ENCODE measurements at regions not wholly inside any gene's neighbourhood (a gene's known extent, or its start where the extent isn't known, plus 50 kb on each side); places are given as distances from the start of the nearest gene placed in this dataset.

DNA sequence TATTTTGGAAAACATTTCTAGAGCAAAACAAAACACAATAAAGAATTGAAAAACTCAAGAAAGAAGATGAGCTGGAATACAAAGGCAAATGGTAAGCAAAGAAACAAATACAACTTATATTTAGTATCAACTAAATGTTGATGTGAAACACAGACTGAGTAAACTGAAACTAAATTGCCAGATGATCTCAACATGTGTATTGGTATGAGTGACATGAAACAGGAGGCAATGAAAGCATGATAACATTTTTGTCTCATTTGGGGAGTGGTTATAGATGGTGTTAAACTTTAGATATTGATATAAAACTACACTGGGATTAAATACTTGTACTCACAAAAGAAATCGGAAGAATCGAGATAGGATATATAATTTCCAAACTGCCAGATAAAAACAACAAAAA lies 805.6 kb upstream of the CXADR start:
- intact Hi-C loops (cut with micrococcal nuclease): no loop called here
- Mint-ChIP-seq H3K27ac (no peak overlapping the region), H3K36me3 (ENCODE audit: low read depth) (no peaks in the 10 kb centered on the region), H3K27me3 (ENCODE audit: insufficient read depth) (no peaks in the 10 kb centered on the region), H3K4me3 (no peak overlapping the region), H3K9me3 (peaks cover 20% of the 10 kb centered on the region), H3K4me1 (ENCODE audit: low read depth) (no peaks in the 10 kb centered on the region)
- DNase-seq (ENCODE audit: low spot score): no peak

DNA sequence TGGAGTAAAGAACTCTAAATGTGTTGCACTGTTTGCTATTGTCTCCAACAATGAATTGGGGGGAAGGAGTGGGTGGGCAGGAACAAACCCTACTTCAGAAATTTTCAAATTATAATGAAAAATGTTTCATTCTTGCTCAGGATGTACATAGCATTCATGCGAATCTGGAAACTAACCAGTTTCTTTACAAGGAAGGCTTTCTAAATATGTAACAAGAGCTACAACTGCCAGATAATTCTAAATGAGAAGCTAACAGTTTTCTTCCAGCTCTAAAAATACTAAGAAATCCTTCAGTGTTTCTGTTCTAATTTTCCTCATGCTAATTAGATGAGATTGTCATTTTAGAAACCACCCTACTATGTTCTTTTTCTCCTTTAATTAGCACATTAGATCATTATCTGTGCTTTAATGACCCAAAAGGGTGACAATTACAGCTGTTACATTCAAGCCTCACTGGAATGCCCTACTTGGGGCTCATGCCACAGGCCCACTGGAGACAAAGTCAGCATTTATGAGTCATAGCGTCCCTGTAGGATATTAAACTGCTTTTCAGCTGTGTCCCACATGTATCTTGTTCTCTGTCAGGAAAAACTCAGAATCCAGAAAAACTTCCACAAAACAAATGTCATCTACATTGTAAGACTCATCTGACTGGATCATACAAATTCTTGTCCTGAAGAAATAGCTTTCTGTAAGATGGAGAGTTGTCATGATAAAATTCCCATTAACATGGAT lies 804.6 kb upstream of the CXADR start:
- no peak for DNase-seq (ENCODE audit: low spot score)
- H3K4me1 Mint-ChIP-seq (ENCODE audit: low read depth): no peaks in the 10 kb centered on the region
- no peak overlapping the region for H3K4me3 Mint-ChIP-seq
- H3K9me3 Mint-ChIP-seq: peaks cover 20% of the 10 kb centered on the region
- no peak overlapping the region for H3K27ac Mint-ChIP-seq
- no peaks in the 10 kb centered on the region for H3K36me3 Mint-ChIP-seq (ENCODE audit: low read depth)
- intact Hi-C loops (cut with micrococcal nuclease): no loop called here
- H3K27me3 Mint-ChIP-seq (ENCODE audit: insufficient read depth): no peaks in the 10 kb centered on the region

DNA sequence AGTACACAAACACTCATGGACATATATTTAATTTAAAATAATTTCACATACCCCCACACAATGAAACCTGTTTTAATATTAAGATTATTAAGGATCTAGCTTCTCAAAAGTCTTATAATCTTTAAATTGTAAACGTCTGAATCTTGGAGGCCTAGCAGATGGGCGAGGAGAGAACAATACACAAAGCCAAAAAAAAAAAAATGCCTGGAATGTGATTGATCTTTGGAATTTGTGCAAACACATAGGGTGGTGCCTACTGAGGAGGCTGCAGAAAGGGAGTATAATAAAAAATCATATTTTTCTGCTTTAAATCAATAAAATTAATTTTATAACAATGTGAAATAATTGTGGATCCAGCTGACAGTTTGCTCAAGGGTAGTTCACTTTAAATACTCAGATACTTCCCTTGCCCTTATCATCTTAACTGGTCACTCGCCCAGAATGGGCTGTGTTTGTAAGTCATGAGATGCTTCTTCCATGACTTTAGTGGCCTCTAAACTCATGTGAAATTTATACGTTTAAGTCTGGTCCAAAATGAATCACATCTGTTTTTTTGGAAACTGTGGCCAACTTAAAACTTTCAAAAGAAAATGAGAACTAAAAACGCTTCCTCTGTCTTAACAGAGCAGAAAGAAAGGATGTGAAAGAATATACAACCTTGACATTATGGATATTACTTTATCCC lies 802.8 kb upstream of the CXADR start:
- no peak for DNase-seq (ENCODE audit: low spot score)
- no peaks in the 10 kb centered on the region for H3K27me3 Mint-ChIP-seq (ENCODE audit: insufficient read depth)
- H3K36me3 Mint-ChIP-seq (ENCODE audit: low read depth): no peaks in the 10 kb centered on the region
- no peaks in the 10 kb centered on the region for H3K4me1 Mint-ChIP-seq (ENCODE audit: low read depth)
- no peak overlapping the region for H3K4me3 Mint-ChIP-seq
- peaks cover 18% of the 10 kb centered on the region for H3K9me3 Mint-ChIP-seq
- intact Hi-C loops (cut with micrococcal nuclease): no loop called here
- no peak overlapping the region for H3K27ac Mint-ChIP-seq

DNA sequence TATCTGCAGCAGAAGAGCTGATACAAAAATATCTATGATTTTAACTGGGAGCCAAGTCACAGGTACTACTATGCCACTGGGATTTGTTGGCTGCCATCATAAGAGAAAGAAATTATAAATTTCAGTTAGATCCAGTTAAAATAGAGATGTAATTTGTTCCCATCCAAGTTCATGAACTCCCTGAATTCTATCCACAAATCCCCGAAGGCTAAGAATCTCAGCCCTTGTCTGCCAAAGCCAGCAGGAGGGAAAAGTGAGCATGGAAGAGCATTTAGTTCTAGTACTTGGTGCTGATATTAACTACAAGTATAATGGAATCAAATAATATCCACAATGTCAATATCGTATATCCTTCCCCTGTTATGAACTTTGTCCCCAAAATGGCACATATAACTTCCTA lies 801.1 kb upstream of the CXADR start:
- Mint-ChIP-seq H3K36me3 (ENCODE audit: low read depth) (no peaks in the 10 kb centered on the region), H3K27me3 (ENCODE audit: insufficient read depth) (no peaks in the 10 kb centered on the region), H3K27ac (no peak overlapping the region), H3K4me3 (no peak overlapping the region), H3K4me1 (ENCODE audit: low read depth) (no peaks in the 10 kb centered on the region), H3K9me3 (peaks cover 19% of the 10 kb centered on the region)
- DNase-seq (ENCODE audit: low spot score): no peak
- intact Hi-C loops (cut with micrococcal nuclease): no loop called here

DNA sequence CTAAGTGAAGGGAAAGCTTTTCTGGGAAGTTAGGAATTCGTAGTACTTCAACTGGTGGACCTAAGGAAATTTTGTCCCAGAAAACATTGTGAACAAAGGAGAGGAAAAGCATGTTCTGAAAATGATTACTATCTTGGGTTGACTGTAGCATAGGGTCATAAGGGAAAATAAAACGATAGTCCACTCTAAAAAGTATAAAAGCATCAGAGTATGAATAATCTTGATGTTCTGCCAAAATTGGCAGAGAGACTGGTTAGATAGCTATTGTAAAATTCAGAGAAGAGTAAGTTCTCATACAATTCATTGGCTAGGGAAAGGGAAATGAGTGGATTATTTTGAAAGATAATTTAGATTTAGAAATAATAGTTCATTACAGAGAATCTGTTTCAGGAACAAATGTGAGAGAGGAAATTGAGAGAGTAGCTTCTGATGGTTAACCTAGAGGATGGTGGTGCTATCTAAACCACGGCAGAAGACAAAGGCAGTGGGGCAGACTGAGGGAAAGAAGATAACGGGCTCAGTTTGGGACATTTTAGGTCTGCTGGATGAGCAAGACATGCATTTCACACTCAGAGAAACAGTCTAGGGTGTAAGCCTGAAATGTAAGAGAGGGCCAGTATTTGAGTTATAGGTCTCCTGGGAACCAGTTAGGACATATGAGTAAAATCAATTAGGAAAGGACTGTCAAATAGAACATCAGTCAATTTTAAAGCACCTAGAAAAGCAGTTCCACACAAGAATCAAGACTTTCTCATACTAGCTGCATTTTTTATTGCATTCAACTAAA lies 799.3 kb upstream of the CXADR start:
- H3K27me3 Mint-ChIP-seq (ENCODE audit: insufficient read depth): no peaks in the 10 kb centered on the region
- intact Hi-C loops (cut with micrococcal nuclease): no loop called here
- no peaks in the 10 kb centered on the region for H3K4me1 Mint-ChIP-seq (ENCODE audit: low read depth)
- H3K9me3 Mint-ChIP-seq: peaks cover 29% of the 10 kb centered on the region
- no peak for DNase-seq (ENCODE audit: low spot score)
- H3K36me3 Mint-ChIP-seq (ENCODE audit: low read depth): no peaks in the 10 kb centered on the region
- H3K27ac Mint-ChIP-seq: no peak overlapping the region
- no peak overlapping the region for H3K4me3 Mint-ChIP-seq

GRCh38 chr21:16740511-16740910 lies 772.3 kb upstream of the CXADR start:
- Mint-ChIP-seq H3K27ac (no peak overlapping the region), H3K9me3 (peaks cover 46% of the 10 kb centered on the region), H3K4me3 (no peak overlapping the region), H3K27me3 (ENCODE audit: insufficient read depth) (no peaks in the 10 kb centered on the region), H3K36me3 (ENCODE audit: low read depth) (no peaks in the 10 kb centered on the region), H3K4me1 (ENCODE audit: low read depth) (no peaks in the 10 kb centered on the region)
- intact Hi-C loops (cut with micrococcal nuclease): no loop called here
- DNase-seq (ENCODE audit: low spot score): no peak

- Mint-ChIP-seq H3K9me3 (peaks cover 45% of the 10 kb centered on the region), H3K36me3 (ENCODE audit: low read depth) (no peaks in the 10 kb centered on the region), H3K4me1 (ENCODE audit: low read depth) (no peaks in the 10 kb centered on the region), H3K27me3 (ENCODE audit: insufficient read depth) (no peaks in the 10 kb centered on the region), H3K27ac (no peak overlapping the region), H3K4me3 (no peak overlapping the region)
- intact Hi-C loops (cut with micrococcal nuclease): no loop called here
- no peak for DNase-seq (ENCODE audit: low spot score)
Observed at GRCh38 chr21:16741141-16741665, 771.6 kb upstream of the CXADR start.

DNA sequence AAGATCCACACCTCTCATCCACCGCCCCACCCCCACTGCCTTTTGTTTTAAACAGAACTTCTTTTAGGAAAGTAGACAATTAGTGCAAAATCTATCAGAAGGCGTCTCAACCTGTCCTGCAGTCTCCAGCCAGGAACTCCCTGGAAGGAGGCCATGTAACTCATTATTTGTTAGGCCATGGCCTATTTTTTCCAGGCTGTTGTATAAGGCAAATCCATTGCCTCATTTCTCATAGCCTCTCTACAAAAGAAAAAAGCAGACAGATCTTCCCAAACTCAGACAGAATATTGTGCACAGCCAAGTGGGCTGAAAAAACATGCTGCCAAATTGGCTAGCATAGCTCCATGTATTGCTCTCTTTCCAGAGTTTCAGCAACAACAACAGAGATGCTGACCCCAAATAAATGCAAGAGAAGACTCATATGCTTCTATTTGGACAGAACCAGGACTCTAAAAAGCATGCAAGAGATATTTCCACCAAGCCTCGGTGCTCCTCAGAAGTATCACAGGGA lies 770.7 kb upstream of the CXADR start:
- intact Hi-C loops (cut with micrococcal nuclease): no loop called here
- Mint-ChIP-seq H3K4me3 (no peak overlapping the region), H3K9me3 (peaks cover 39% of the 10 kb centered on the region), H3K4me1 (ENCODE audit: low read depth) (no peaks in the 10 kb centered on the region), H3K27ac (no peak overlapping the region), H3K27me3 (ENCODE audit: insufficient read depth) (no peaks in the 10 kb centered on the region), H3K36me3 (ENCODE audit: low read depth) (no peaks in the 10 kb centered on the region)
- DNase-seq (ENCODE audit: low spot score): no peak

- no peaks in the 10 kb centered on the region for H3K27me3 Mint-ChIP-seq (ENCODE audit: insufficient read depth)
- intact Hi-C loops (cut with micrococcal nuclease): no loop called here
- no peak overlapping the region for H3K27ac Mint-ChIP-seq
- H3K36me3 Mint-ChIP-seq (ENCODE audit: low read depth): no peaks in the 10 kb centered on the region
- H3K4me1 Mint-ChIP-seq (ENCODE audit: low read depth): no peaks in the 10 kb centered on the region
- DNase-seq (ENCODE audit: low spot score): no peak
- peaks cover 37% of the 10 kb centered on the region for H3K9me3 Mint-ChIP-seq
- no peak overlapping the region for H3K4me3 Mint-ChIP-seq
Observed at GRCh38 chr21:16742741-16743140, 770.1 kb upstream of the CXADR start.

DNA sequence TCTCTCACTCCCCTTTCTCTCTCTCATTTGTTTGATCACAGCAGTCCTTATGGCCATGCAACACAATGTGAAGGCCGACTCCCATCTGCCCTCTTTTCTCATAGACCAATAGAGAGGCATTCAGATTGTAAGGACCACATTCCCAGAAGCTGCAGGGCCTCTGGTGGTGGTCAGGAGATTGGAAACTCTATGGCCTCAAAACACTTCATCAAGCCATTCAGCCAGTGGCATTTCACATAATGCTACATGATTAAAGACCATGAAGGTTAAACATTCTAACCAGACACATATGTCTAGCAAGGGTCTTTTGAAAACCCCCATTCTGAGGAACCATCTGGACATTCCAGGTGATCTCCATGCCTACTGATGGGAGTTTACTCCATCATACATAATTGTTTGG lies 769.5 kb upstream of the CXADR start:
- no peak overlapping the region for H3K4me3 Mint-ChIP-seq
- H3K36me3 Mint-ChIP-seq (ENCODE audit: low read depth): no peaks in the 10 kb centered on the region
- DNase-seq (ENCODE audit: low spot score): no peak
- H3K27me3 Mint-ChIP-seq (ENCODE audit: insufficient read depth): no peaks in the 10 kb centered on the region
- peaks cover 37% of the 10 kb centered on the region for H3K9me3 Mint-ChIP-seq
- intact Hi-C loops (cut with micrococcal nuclease): no loop called here
- no peak overlapping the region for H3K27ac Mint-ChIP-seq
- no peaks in the 10 kb centered on the region for H3K4me1 Mint-ChIP-seq (ENCODE audit: low read depth)

DNA sequence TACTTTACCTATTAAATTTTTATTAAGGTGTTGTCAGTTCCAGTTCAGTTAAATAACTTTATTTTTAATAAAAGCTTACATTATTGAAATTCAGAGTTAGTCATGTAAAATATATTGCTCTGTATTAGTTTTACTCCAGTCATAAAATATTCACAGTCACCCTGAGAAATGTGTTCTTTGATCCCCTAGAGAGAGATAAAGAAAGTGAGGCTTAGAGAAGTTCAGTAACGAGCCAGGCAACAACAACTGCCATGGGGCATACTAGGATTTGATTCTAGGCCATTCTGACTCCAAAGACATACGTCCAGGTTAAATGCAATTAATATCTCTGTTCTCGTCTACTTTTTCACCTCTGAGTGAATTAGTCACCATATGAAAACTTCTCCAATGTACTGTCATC lies 761.9 kb upstream of the CXADR start:
- no peaks in the 10 kb centered on the region for H3K36me3 Mint-ChIP-seq (ENCODE audit: low read depth)
- H3K4me1 Mint-ChIP-seq (ENCODE audit: low read depth): no peaks in the 10 kb centered on the region
- intact Hi-C loops (cut with micrococcal nuclease): no loop called here
- no peak for DNase-seq (ENCODE audit: low spot score)
- no peaks in the 10 kb centered on the region for H3K27me3 Mint-ChIP-seq (ENCODE audit: insufficient read depth)
- H3K4me3 Mint-ChIP-seq: no peak overlapping the region
- no peak overlapping the region for H3K27ac Mint-ChIP-seq
- peaks cover 20% of the 10 kb centered on the region for H3K9me3 Mint-ChIP-seq

DNA sequence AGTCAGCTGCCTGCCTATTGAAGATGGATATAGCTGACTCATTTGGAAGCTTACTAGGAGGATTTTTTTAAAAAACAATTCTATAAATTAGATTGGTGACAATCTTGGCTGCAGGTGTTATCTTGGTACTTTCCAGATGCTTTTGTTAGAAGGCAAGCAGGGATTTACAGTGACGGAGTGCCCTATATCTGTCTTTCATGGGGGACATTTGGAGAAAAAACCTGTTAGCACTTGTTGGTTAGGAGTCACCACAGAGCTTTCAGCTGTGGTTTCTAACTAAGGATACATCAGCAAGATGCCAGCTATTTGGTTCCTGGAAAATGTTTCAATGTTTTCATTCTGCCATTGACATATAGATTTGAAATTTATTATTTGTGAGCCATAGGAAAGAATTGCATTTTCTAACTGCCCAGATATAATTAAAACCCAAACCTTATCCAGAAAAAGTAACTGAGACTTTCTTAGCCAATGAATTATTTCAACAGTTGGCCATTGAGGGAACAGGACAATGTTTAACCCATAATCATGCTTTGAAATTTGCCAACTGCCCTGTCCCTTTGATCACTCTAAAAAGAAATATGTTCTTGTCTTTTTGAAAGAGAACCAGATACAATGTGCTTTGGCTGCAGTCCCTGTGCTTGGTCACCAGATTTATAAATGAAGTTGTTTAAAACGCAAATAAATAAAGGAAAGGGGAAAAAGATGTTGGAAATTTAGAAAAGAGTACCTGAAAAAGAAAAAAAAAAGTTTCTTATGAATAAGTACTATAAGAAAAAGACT lies 761.0 kb upstream of the CXADR start:
- Mint-ChIP-seq H3K4me1 (ENCODE audit: low read depth) (no peaks in the 10 kb centered on the region), H3K9me3 (peaks cover 24% of the 10 kb centered on the region), H3K27ac (no peak overlapping the region), H3K27me3 (ENCODE audit: insufficient read depth) (no peaks in the 10 kb centered on the region), H3K4me3 (no peak overlapping the region), H3K36me3 (ENCODE audit: low read depth) (no peaks in the 10 kb centered on the region)
- no peak for DNase-seq (ENCODE audit: low spot score)
- intact Hi-C loops (cut with micrococcal nuclease): no loop called here

Data from activated T-helper 1 cell treated with anti-CD3 and anti-CD28 coated beads, Interleukin-12 subunit alpha, Interleukin-12 subunit beta, Interleukin-2, Interleukin-4 antibody, amounts not matched to agents 30 ng/mL and 10 ng/mL and 1 ng/mL, durations not matched to agents 14 hours and 24 hours and 36 hours (primary cell).